Kidney (tissue), 13 donors: ENCODE measurements at regions not wholly inside any gene's neighbourhood (a gene's known extent, or its start where the extent isn't known, plus 50 kb on each side); places are given as distances from the start of the nearest gene placed in this dataset.

Experiments used
- DNase-seq, 5 donors: peaks; one replicate each; pipeline ENCODE4 v3.0.0-alpha.2; 2013 to 2020
- FAIRE-seq: peaks from 2 replicates; lab custom pipeline; 2012; peaks lifted over from hg19 to GRCh38; lab: Jason Lieb, UNC
- H3K27ac ChIP-seq, 2 donors: one replicate each; pipeline ENCODE4 v1.7.0; 2013; ENCODE audit warnings: low read depth in 2 of 2, low read length in 2 of 2, inconsistent platforms in 1 of 2
- H3K27me3 ChIP-seq: one replicate; pipeline ENCODE4 v1.7.1; 2013; ENCODE audit warnings: low read length, inconsistent platforms; ENCODE audit not compliant: control insufficient read depth, insufficient read depth
- H3K36me3 ChIP-seq, 3 donors: one replicate each; pipeline versions ENCODE4 v1.7.0 to v1.7.1; 2013; ENCODE audit warnings: low read length in 3 of 3, control low read depth in 1 of 3, inconsistent platforms in 1 of 3; ENCODE audit not compliant: insufficient read depth in 3 of 3, control insufficient read depth in 2 of 3
- H3K4me1 ChIP-seq, 3 donors: one replicate each; pipeline versions ENCODE4 v1.7.0 to v1.7.1; 2013; ENCODE audit warnings: low read length in 3 of 3, inconsistent platforms in 1 of 3, low read depth in 1 of 3; ENCODE audit not compliant: control insufficient read depth in 2 of 3, insufficient read depth in 2 of 3
- H3K4me3 ChIP-seq, 3 donors: one replicate each; pipeline versions ENCODE4 v1.7.0 to v1.8.1; 2013; ENCODE audit warnings: low read length in 3 of 3, control low read depth in 1 of 3, inconsistent platforms in 1 of 3
- H3K9ac ChIP-seq, 3 donors: one replicate each; pipeline versions ENCODE4 v1.7.0 to v1.7.1; 2013; ENCODE audit warnings: low read length in 3 of 3, control low read depth in 1 of 3, inconsistent platforms in 1 of 3
- H3K9me3 ChIP-seq, 3 donors: one replicate each; pipeline versions ENCODE4 v1.7.0 to v1.7.1; 2013; ENCODE audit warnings: low read length in 3 of 3, control low read depth in 1 of 3, inconsistent platforms in 1 of 3; ENCODE audit not compliant: control insufficient read depth in 2 of 3, insufficient read depth in 1 of 3
- CTCF ChIP-seq: IDR thresholded peaks from 3 replicates; pipeline ENCODE4 v1.5.1; 2012; ENCODE audit warnings: mild to moderate bottlenecking, moderate library complexity, borderline replicate concordance; ENCODE audit not compliant: insufficient read depth; ENCODE audit errors: extremely low read depth
- intact Hi-C: fragments of 100-400 bp; cut with DNase I; formaldehyde crosslinking; loops from one replicate; pipeline ENCODE4 v1.11.1; 2022
- donor health status: control.
- donor health status: control.
- donor health status: control.
- donor health status: control.
- donor health status: control.
- donor health status: DM: yes; HTN: yes; CAD: no.
- donor health status: Normal renal cell carcinoma (clear cell type).

GRCh38 chr3:31431321-31431720 lies 101.4 kb upstream of the STT3B start:
- DNase-seq (no peak), FAIRE-seq (no peak)
- intact Hi-C loops, result no loop called here
- no peaks in the 10 kb centered on the region for H3K4me1 ChIP-seq
- no peak overlapping the region for H3K27ac ChIP-seq
- no peak overlapping the region for H3K4me3 ChIP-seq
- no peak overlapping the region for H3K9ac ChIP-seq
- no peaks in the 10 kb centered on the region for H3K36me3 ChIP-seq
- TF ChIP-seq CTCF, result no peak
- peaks cover 0 to 3% (median 0%) of the 10 kb centered on the region in 3 donors for H3K9me3 ChIP-seq
- no peaks in the 10 kb centered on the region for H3K27me3 ChIP-seq

- Histone ChIP-seq H3K36me3 (no peaks in the 10 kb centered on the region), H3K9ac (no peak overlapping the region), H3K27ac (no peak overlapping the region), H3K4me1 (no peaks in the 10 kb centered on the region), H3K9me3 (peaks cover 0 to 12% (median 0%) of the 10 kb centered on the region in 3 donors), H3K27me3 (no peaks in the 10 kb centered on the region), H3K4me3 (no peak overlapping the region)
- intact Hi-C loops, result no loop called here
- no peak for FAIRE-seq
- peak in 1 of 5 donors; percentile 43 for DNase-seq
- no peak for TF ChIP-seq CTCF
Observed at GRCh38 chr3:31432897-31433678, 99.6 kb upstream of the STT3B start.

GRCh38 chr3:31433679-31433992 lies 99.1 kb upstream of the STT3B start:
- H3K4me3 ChIP-seq, result no peak overlapping the region
- H3K4me1 ChIP-seq, result no peaks in the 10 kb centered on the region
- H3K27ac ChIP-seq, result no peak overlapping the region
- intact Hi-C loops, result no loop called here
- H3K9me3 ChIP-seq, result peaks cover 0 to 12% (median 0%) of the 10 kb centered on the region in 3 donors
- no peak for DNase-seq
- TF ChIP-seq CTCF, result no peak
- H3K9ac ChIP-seq, result no peak overlapping the region
- no peak for FAIRE-seq
- no peaks in the 10 kb centered on the region for H3K27me3 ChIP-seq
- no peaks in the 10 kb centered on the region for H3K36me3 ChIP-seq
